ENCODE measurements at regions not wholly inside any gene's neighbourhood (a gene's known extent, or its start where the extent isn't known, plus 50 kb on each side); places are given as distances from the start of the nearest gene placed in this dataset.
"Not testable (repeated sequence)": the region's sequence is repeated elsewhere in the genome, so short reads cannot be mapped to it uniquely, and the experiment has no call there.

- H3K4me3 ChIP-seq (ENCODE audit: low read depth, low read length), result no peak overlapping the region
Observed at GRCh38 chr5:87780831-87781760, 368.4 kb upstream of the CCNH start.

GRCh38 chr5:87778876-87779275 is 366.1 kb upstream of the CCNH start:
- no peak for DNase-seq (ENCODE audit: low read depth)
- in situ Hi-C loops (cut with HindIII; ENCODE audit: low sequenced_read_pairs), result no loop called here
- TF ChIP-seq CTCF (IDR thresholded peaks at IDR 0.05; ENCODE audit: low read depth, low read length, missing control alignments), result no peak
- no peak overlapping the region for H3K4me3 ChIP-seq (ENCODE audit: low read depth, low read length)

More at GRCh38 chr5:87780831-87781760, 368.4 kb upstream of the CCNH start:
- in situ Hi-C loops (cut with HindIII; ENCODE audit: low sequenced_read_pairs), result loop anchor here (5.0 kb wide), 1 partner anchor 361 kb away; no protein-coding TSS in a partner anchor
- peak; percentile 91 for DNase-seq (ENCODE audit: low read depth)
- TF ChIP-seq CTCF (IDR thresholded peaks at IDR 0.05; ENCODE audit: low read depth, low read length, missing control alignments), result peak; percentile 92

DNA sequence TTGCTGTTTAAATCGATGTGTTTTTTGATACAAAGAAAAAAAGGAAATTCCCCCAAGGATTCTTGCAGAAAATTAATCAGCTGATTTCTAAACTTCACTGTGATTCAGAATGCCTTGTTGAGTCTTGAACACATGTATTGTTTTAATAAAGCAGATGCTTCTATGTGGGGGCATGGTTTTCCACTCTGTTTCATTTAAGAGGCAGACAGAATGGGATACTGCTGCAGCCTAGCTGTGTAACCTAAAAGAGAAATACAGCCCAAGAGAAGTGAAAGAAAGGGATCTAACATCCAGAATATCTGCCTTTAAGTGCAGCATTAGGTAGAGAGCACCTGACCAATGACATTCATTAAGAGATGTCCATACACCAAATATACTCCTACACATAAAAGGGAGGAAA is 365.1 kb upstream of the CCNH start:
- no peak for DNase-seq (ENCODE audit: low read depth)
- in situ Hi-C loops (cut with HindIII; ENCODE audit: low sequenced_read_pairs), result no loop called here
- TF ChIP-seq CTCF (IDR thresholded peaks at IDR 0.05; ENCODE audit: low read depth, low read length, missing control alignments), result no peak
- no peak overlapping the region for H3K4me3 ChIP-seq (ENCODE audit: low read depth, low read length)

GRCh38 chr5:87776785-87777184 is 364.1 kb upstream of the CCNH start:
- in situ Hi-C loops (cut with HindIII; ENCODE audit: low sequenced_read_pairs), result no loop called here
- DNase-seq (ENCODE audit: low read depth), result no peak
- H3K4me3 ChIP-seq (ENCODE audit: low read depth, low read length), result no peak overlapping the region
- no peak for TF ChIP-seq CTCF (IDR thresholded peaks at IDR 0.05; ENCODE audit: low read depth, low read length, missing control alignments)

GRCh38 chr5:87776302-87776701 is 363.6 kb upstream of the CCNH start:
- DNase-seq (ENCODE audit: low read depth); in situ Hi-C loops (cut with HindIII; ENCODE audit: low sequenced_read_pairs); H3K4me3 ChIP-seq (ENCODE audit: low read depth, low read length): not testable (repeated sequence)

DNA sequence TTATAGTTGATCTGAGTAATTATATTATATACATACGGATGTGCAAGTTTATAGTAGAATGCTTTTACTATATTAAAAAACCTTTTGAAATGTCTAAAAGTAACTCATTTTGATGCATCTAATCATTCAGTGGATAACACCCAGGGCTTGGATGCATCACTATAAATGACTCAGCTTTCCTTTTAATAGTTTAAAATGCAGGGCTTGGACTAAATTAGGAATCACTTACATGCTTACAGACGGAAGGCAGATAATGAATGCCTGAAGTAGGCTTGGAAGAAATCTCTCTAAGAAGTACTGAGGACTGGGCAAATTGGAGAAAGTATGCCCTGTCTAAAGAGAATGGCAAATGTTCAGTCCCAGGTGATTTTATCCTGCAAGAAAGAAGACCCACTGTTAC is 362.5 kb upstream of the CCNH start:
- TF ChIP-seq CTCF (IDR thresholded peaks at IDR 0.05; ENCODE audit: low read depth, low read length, missing control alignments), result no peak
- in situ Hi-C loops (cut with HindIII; ENCODE audit: low sequenced_read_pairs), result no loop called here
- no peak for DNase-seq (ENCODE audit: low read depth)
- no peak overlapping the region for H3K4me3 ChIP-seq (ENCODE audit: low read depth, low read length)

GRCh38 chr5:87774804-87775203 is 362.1 kb upstream of the CCNH start:
- no peak for DNase-seq (ENCODE audit: low read depth)
- in situ Hi-C loops (cut with HindIII; ENCODE audit: low sequenced_read_pairs), result no loop called here
- TF ChIP-seq CTCF (IDR thresholded peaks at IDR 0.05; ENCODE audit: low read depth, low read length, missing control alignments), result no peak

More at GRCh38 chr5:87774804-87775203, 362.1 kb upstream of the CCNH start:
- H3K4me3 ChIP-seq (ENCODE audit: low read depth, low read length), result no peak overlapping the region

Data from astrocyte of the cerebellum (primary cell).